Stomach (tissue), 8 donors: ENCODE measurements at regions not wholly inside any gene's neighbourhood (a gene's known extent, or its start where the extent isn't known, plus 50 kb on each side); places are given as distances from the start of the nearest gene placed in this dataset.

Experiments used
- DNase-seq, 2 donors: peaks; one replicate each; pipeline versions ENCODE4 v3.0.0 to v3.0.0-alpha.2; 2013 to 2019
- H3K27ac ChIP-seq, 5 donors: fragments of 200-600 bp in 4 of 5; sonication (generic) in 4 of 5; one replicate each; pipeline ENCODE4 v1.5.1; 2013 to 2019; ENCODE audit warnings: mild to moderate bottlenecking in 1 of 5, moderate library complexity in 1 of 5
- H3K27me3 ChIP-seq, 3 donors: fragments of 200-600 bp; sonication (generic); one replicate each; pipeline ENCODE4 v1.5.1; 2017 to 2019; ENCODE audit warnings: mixed run types in 1 of 3
- H3K36me3 ChIP-seq, 4 donors: fragments of 200-600 bp; sonication (generic); 1 replicate in 3 of 4; 2 replicates in 1 of 4; pipeline ENCODE4 v1.5.1; 2016 to 2019
- H3K4me1 ChIP-seq, 4 donors: fragments of 200-600 bp; sonication (generic); one replicate each; pipeline ENCODE4 v1.5.1; 2016 to 2019
- H3K4me3 ChIP-seq, 4 donors: fragments of 200-600 bp; sonication (generic) in 3 of 4; one replicate each; pipeline ENCODE4 v1.5.1; 2016 to 2019; ENCODE audit warnings: mild to moderate bottlenecking in 1 of 4
- H3K9me3 ChIP-seq, 4 donors: fragments of 200-600 bp; sonication (generic); one replicate each; pipeline ENCODE4 v1.5.1; 2016 to 2019
- EP300 ChIP-seq: sonication (generic); formaldehyde crosslinking; IDR thresholded peaks from one replicate; pipeline ENCODE4 v1.6.1; 2017; ENCODE audit warnings: antibody characterized with exemption
- POLR2A ChIP-seq, 4 donors: fragments of 450-650 bp; IDR thresholded peaks; one replicate each; pipeline ENCODE4 v1.6.1; 2016; ENCODE audit warnings: antibody characterized with exemption in 4 of 4, control low read depth in 2 of 4, mild to moderate bottlenecking in 1 of 4, moderate library complexity in 1 of 4
- POLR2AphosphoS5 ChIP-seq, 3 donors: sonication (generic); formaldehyde crosslinking; IDR thresholded peaks; one replicate each; pipeline ENCODE4 v1.6.1; 2016; ENCODE audit warnings: antibody characterized with exemption in 3 of 3
- WGBS, 5 donors: extraction: QIAGEN DNeasy Blood & Tissue Kit in 3 of 5; methylation state at CpG; one replicate each; pipeline versions ENCODE4 v1.1.5 to v1.1.7; 2013 to 2018; 5-methylcytosine and 5-hydroxymethylcytosine counted together
- intact Hi-C: fragments of 100-400 bp; cut with DNase I; formaldehyde crosslinking; loops from one replicate; pipeline ENCODE4 v1.15.1; 2023; ENCODE audit warnings: low total_unique reads
- TF ChIP-seq, protein P1 (sequence below), 7 experiments: fragments of 450-650 bp in 4 of 7; fragments of 200-600 bp in 3 of 7; sonication (generic) in 3 of 7; IDR thresholded peaks; one replicate each; pipeline ENCODE4 v1.5.1; 2016 to 2019; ENCODE audit warnings: antibody characterized with exemption in 7 of 7, control low read depth in 2 of 7, mild to moderate bottlenecking in 1 of 7
- donor health status: healthy with polysubstance abuse.
- donor health status: Bipolar disorder and iron deficiency.
- donor health status: healthy.

- 72 to 82% (median 76%) methylated on average over 5 of the region's 5 CpGs for WGBS, 5 donors
- H3K4me3 ChIP-seq, result no peak overlapping the region
- H3K4me1 ChIP-seq, result no peaks in the 10 kb centered on the region
- no peaks in the 10 kb centered on the region for H3K27me3 ChIP-seq
- no peaks in the 10 kb centered on the region for H3K36me3 ChIP-seq
- no peak overlapping the region for H3K27ac ChIP-seq
- no peak for TF ChIP-seq POLR2A (IDR thresholded peaks at IDR 0.05)
- no peak for TF ChIP-seq EP300
- TF ChIP-seq, protein P1, sequence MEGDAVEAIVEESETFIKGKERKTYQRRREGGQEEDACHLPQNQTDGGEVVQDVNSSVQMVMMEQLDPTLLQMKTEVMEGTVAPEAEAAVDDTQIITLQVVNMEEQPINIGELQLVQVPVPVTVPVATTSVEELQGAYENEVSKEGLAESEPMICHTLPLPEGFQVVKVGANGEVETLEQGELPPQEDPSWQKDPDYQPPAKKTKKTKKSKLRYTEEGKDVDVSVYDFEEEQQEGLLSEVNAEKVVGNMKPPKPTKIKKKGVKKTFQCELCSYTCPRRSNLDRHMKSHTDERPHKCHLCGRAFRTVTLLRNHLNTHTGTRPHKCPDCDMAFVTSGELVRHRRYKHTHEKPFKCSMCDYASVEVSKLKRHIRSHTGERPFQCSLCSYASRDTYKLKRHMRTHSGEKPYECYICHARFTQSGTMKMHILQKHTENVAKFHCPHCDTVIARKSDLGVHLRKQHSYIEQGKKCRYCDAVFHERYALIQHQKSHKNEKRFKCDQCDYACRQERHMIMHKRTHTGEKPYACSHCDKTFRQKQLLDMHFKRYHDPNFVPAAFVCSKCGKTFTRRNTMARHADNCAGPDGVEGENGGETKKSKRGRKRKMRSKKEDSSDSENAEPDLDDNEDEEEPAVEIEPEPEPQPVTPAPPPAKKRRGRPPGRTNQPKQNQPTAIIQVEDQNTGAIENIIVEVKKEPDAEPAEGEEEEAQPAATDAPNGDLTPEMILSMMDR (IDR thresholded peaks at IDR 0.05), result no peak
- no peak for TF ChIP-seq POLR2AphosphoS5 (IDR thresholded peaks at IDR 0.05)
- intact Hi-C loops, result no loop called here
- DNase-seq, result no peak
- H3K9me3 ChIP-seq, result no peaks in the 10 kb centered on the region
Measured at GRCh38 chr16:5354645-5355044, 257.1 kb upstream of the EEF2KMT start.

DNA sequence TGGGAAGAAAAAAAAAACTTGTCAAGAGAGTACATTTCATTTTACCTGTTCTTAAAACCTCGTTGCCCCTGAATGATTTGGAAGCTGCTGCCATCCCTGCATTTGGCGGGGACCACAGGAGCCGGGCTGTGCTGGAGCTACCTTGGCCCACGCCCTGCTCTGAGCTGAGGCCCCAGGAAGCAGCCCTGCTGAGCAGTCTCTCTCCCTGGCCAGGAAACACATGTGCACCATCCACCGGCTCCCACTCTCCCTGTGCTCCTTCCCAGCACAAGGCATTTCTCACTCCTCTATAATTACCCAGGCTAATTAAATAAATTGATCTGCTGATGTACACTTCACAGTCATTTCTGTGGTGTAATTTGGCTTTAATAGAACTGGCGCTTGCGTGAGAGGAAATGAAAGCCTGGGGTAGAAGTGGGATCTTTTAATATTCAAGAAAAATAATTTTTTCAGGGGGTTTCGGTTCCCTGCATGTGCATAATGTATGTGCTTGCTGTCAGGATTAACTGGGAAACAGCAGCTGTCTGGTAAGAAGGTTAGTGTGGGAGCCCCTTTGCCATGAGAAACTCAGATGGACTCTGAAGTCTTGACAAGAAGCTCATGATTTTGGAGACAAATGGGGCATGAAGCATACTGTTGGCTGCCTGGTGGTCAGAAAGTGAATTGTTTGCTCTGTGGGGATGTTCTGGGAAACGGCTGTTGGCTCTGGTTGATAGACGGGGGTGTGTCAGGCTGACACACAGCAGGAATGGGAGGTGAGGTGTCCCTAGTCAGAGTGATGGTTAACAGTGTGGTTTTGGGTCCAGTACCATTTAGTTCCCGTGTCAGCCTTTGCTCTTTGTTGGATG, 252.3 kb upstream of the EEF2KMT start:
- Histone ChIP-seq H3K4me1 (no peaks in the 10 kb centered on the region), H3K36me3 (no peaks in the 10 kb centered on the region), H3K27ac (no peak overlapping the region), H3K27me3 (peaks cover 0 to 5% (median 0%) of the 10 kb centered on the region in 3 donors), H3K9me3 (peaks cover 0 to 5% (median 2%) of the 10 kb centered on the region in 4 donors), H3K4me3 (no peak overlapping the region)
- TF ChIP-seq POLR2AphosphoS5 (IDR thresholded peaks at IDR 0.05) (no peak), POLR2A (IDR thresholded peaks at IDR 0.05) (no peak), EP300 (no peak)
- TF ChIP-seq, protein P1 (IDR thresholded peaks at IDR 0.05), result no peak
- no peak for DNase-seq
- intact Hi-C loops, result no loop called here
- 36 to 50% (median 43%) methylated on average over 10 to 11 of the region's 11 CpGs for WGBS, 5 donors

GRCh38 chr16:5349101-5349500, 251.5 kb upstream of the EEF2KMT start:
- no peaks in the 10 kb centered on the region for H3K36me3 ChIP-seq
- peaks cover 0 to 5% (median 3%) of the 10 kb centered on the region in 4 donors for H3K9me3 ChIP-seq
- WGBS, 5 donors, result 89 to 96% (median 91%) methylated on average over 8 of the region's 8 CpGs
- DNase-seq, result no peak
- no peak overlapping the region for H3K4me3 ChIP-seq
- H3K4me1 ChIP-seq, result no peaks in the 10 kb centered on the region
- intact Hi-C loops, result no loop called here
- TF ChIP-seq EP300 (no peak), POLR2AphosphoS5 (IDR thresholded peaks at IDR 0.05) (no peak), POLR2A (IDR thresholded peaks at IDR 0.05) (no peak)
- TF ChIP-seq, protein P1 (IDR thresholded peaks at IDR 0.05), result no peak
- H3K27ac ChIP-seq, result no peak overlapping the region
- peaks cover 0 to 8% (median 0%) of the 10 kb centered on the region in 3 donors for H3K27me3 ChIP-seq

DNA sequence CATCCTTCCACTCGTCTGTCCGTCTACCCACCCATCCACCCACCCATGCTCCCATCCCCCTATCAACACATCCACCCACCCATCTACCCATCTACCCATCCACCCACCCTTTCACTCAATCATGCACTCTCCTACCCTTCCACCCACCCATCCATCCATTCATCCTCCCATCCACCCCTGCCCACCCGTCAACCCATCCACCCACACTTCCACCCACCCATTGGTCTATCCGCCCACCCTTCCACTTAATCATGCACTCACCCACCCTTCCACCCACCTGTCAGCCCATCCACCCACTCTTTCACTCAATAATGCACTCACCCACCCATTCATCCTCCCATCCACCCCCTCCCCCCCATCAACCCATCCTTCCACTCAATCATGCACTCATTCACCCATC, 250.0 kb upstream of the EEF2KMT start:
- no peak overlapping the region for H3K27ac ChIP-seq
- TF ChIP-seq POLR2AphosphoS5 (IDR thresholded peaks at IDR 0.05) (no peak), EP300 (no peak), POLR2A (IDR thresholded peaks at IDR 0.05) (no peak)
- TF ChIP-seq, protein P1 (IDR thresholded peaks at IDR 0.05), result no peak
- H3K4me3 ChIP-seq, result no peak overlapping the region
- no peaks in the 10 kb centered on the region for H3K4me1 ChIP-seq
- intact Hi-C loops, result no loop called here
- WGBS, 5 donors, result 84 to 90% (median 88%) methylated on average over 4 of the region's 4 CpGs
- H3K9me3 ChIP-seq, result peaks cover 0 to 5% (median 3%) of the 10 kb centered on the region in 4 donors
- H3K36me3 ChIP-seq, result no peaks in the 10 kb centered on the region
- no peak for DNase-seq
- peaks cover 0 to 8% (median 0%) of the 10 kb centered on the region in 3 donors for H3K27me3 ChIP-seq
